ENCODE measurements at regions not wholly inside any gene's neighbourhood (a gene's known extent, or its start where the extent isn't known, plus 50 kb on each side); places are given as distances from the start of the nearest gene placed in this dataset.

- H3K36me3 ChIP-seq: no peaks in the 10 kb centered on the region
- no peaks in the 10 kb centered on the region for H3K9me3 ChIP-seq
- DNase-seq: no peak
- no peak overlapping the region for H3K4me3 ChIP-seq
- H3K27me3 ChIP-seq: no peaks in the 10 kb centered on the region
Measured at GRCh38 chr1:212182579-212182978, 102.6 kb upstream of the PPP2R5A start.

GRCh38 chr1:212186427-212187207 lies 98.6 kb upstream of the PPP2R5A start:
- H3K36me3 ChIP-seq: no peaks in the 10 kb centered on the region
- no peak overlapping the region for H3K4me3 ChIP-seq
- no peaks in the 10 kb centered on the region for H3K27me3 ChIP-seq
- no peaks in the 10 kb centered on the region for H3K9me3 ChIP-seq
- DNase-seq: no peak

GRCh38 chr1:212188599-212189351 lies 96.4 kb upstream of the PPP2R5A start:
- no peak for DNase-seq
- H3K27me3 ChIP-seq: no peaks in the 10 kb centered on the region
- H3K9me3 ChIP-seq: no peaks in the 10 kb centered on the region
- H3K36me3 ChIP-seq: no peaks in the 10 kb centered on the region
- no peak overlapping the region for H3K4me3 ChIP-seq

GRCh38 chr1:212189352-212189738 lies 95.9 kb upstream of the PPP2R5A start:
- Histone ChIP-seq H3K9me3 (no peaks in the 10 kb centered on the region), H3K27me3 (no peaks in the 10 kb centered on the region), H3K4me3 (no peak overlapping the region), H3K36me3 (no peaks in the 10 kb centered on the region)
- DNase-seq: no peak

GRCh38 chr1:212190169-212190568 lies 95.0 kb upstream of the PPP2R5A start:
- no peaks in the 10 kb centered on the region for H3K9me3 ChIP-seq
- no peaks in the 10 kb centered on the region for H3K36me3 ChIP-seq
- H3K27me3 ChIP-seq: no peaks in the 10 kb centered on the region
- no peak overlapping the region for H3K4me3 ChIP-seq
- DNase-seq: no peak

- no peaks in the 10 kb centered on the region for H3K9me3 ChIP-seq
- no peak for DNase-seq
- H3K36me3 ChIP-seq: no peaks in the 10 kb centered on the region
- no peaks in the 10 kb centered on the region for H3K27me3 ChIP-seq
- no peak overlapping the region for H3K4me3 ChIP-seq
Measured at GRCh38 chr1:212192261-212192998, 92.8 kb upstream of the PPP2R5A start.

- Histone ChIP-seq H3K9me3 (no peaks in the 10 kb centered on the region; the same call in 1 of the 2 replicates), H3K4me3 (no peak overlapping the region), H3K36me3 (no peaks in the 10 kb centered on the region), H3K27me3 (no peaks in the 10 kb centered on the region)
- no peak for DNase-seq
Measured at GRCh38 chr1:212196355-212196754, 88.9 kb upstream of the PPP2R5A start.

- Histone ChIP-seq H3K9me3 (no peaks in the 10 kb centered on the region; the same call in 1 of the 2 replicates), H3K4me3 (no peak overlapping the region), H3K36me3 (no peaks in the 10 kb centered on the region), H3K27me3 (no peaks in the 10 kb centered on the region)
- DNase-seq: no peak
Measured at GRCh38 chr1:212201461-212201860, 83.7 kb upstream of the PPP2R5A start.

- Histone ChIP-seq H3K4me3 (no peak overlapping the region), H3K9me3 (no peaks in the 10 kb centered on the region; the same call in 1 of the 2 replicates), H3K36me3 (no peaks in the 10 kb centered on the region), H3K27me3 (no peaks in the 10 kb centered on the region)
- DNase-seq: no peak
Measured at GRCh38 chr1:212203630-212204029, 81.6 kb upstream of the PPP2R5A start.

GRCh38 chr1:212205006-212205405 lies 80.2 kb upstream of the PPP2R5A start:
- H3K9me3 ChIP-seq: no peaks in the 10 kb centered on the region; the same call in 1 of the 2 replicates
- no peak overlapping the region for H3K4me3 ChIP-seq
- H3K27me3 ChIP-seq: no peaks in the 10 kb centered on the region
- DNase-seq: no peak
- H3K36me3 ChIP-seq: no peaks in the 10 kb centered on the region

- H3K36me3 ChIP-seq: no peaks in the 10 kb centered on the region
- H3K4me3 ChIP-seq: no peak overlapping the region
- H3K27me3 ChIP-seq: no peaks in the 10 kb centered on the region
- no peak for DNase-seq
- H3K9me3 ChIP-seq: no peaks in the 10 kb centered on the region; the same call in 1 of the 2 replicates
Measured at GRCh38 chr1:212205843-212206242, 79.4 kb upstream of the PPP2R5A start.

GRCh38 chr1:212207118-212207517 lies 78.1 kb upstream of the PPP2R5A start:
- Histone ChIP-seq H3K4me3 (no peak overlapping the region), H3K9me3 (no peaks in the 10 kb centered on the region), H3K27me3 (no peaks in the 10 kb centered on the region), H3K36me3 (no peaks in the 10 kb centered on the region)
- DNase-seq: no peak

- no peak for DNase-seq
- Histone ChIP-seq H3K4me3 (no peak overlapping the region), H3K27me3 (no peaks in the 10 kb centered on the region), H3K36me3 (no peaks in the 10 kb centered on the region), H3K9me3 (no peaks in the 10 kb centered on the region)
Measured at GRCh38 chr1:212207822-212208520, 77.2 kb upstream of the PPP2R5A start.

- no peaks in the 10 kb centered on the region for H3K36me3 ChIP-seq
- H3K4me3 ChIP-seq: no peak overlapping the region
- no peaks in the 10 kb centered on the region for H3K27me3 ChIP-seq
- no peak for DNase-seq
- H3K9me3 ChIP-seq: no peaks in the 10 kb centered on the region
Measured at GRCh38 chr1:212208978-212209644, 76.1 kb upstream of the PPP2R5A start.

- DNase-seq: no peak
- Histone ChIP-seq H3K27me3 (no peaks in the 10 kb centered on the region), H3K4me3 (no peak overlapping the region), H3K36me3 (no peaks in the 10 kb centered on the region), H3K9me3 (no peaks in the 10 kb centered on the region)
Measured at GRCh38 chr1:212211371-212211770, 73.8 kb upstream of the PPP2R5A start.

- Histone ChIP-seq H3K9me3 (no peaks in the 10 kb centered on the region), H3K4me3 (no peak overlapping the region), H3K36me3 (no peaks in the 10 kb centered on the region), H3K27me3 (no peaks in the 10 kb centered on the region)
- DNase-seq: no peak
Measured at GRCh38 chr1:212212343-212212742, 72.9 kb upstream of the PPP2R5A start.

Data from MG63 (cell line).